ENCODE measurements at regions not wholly inside any gene's neighbourhood (a gene's known extent, or its start where the extent isn't known, plus 50 kb on each side); places are given as distances from the start of the nearest gene placed in this dataset.

DNA sequence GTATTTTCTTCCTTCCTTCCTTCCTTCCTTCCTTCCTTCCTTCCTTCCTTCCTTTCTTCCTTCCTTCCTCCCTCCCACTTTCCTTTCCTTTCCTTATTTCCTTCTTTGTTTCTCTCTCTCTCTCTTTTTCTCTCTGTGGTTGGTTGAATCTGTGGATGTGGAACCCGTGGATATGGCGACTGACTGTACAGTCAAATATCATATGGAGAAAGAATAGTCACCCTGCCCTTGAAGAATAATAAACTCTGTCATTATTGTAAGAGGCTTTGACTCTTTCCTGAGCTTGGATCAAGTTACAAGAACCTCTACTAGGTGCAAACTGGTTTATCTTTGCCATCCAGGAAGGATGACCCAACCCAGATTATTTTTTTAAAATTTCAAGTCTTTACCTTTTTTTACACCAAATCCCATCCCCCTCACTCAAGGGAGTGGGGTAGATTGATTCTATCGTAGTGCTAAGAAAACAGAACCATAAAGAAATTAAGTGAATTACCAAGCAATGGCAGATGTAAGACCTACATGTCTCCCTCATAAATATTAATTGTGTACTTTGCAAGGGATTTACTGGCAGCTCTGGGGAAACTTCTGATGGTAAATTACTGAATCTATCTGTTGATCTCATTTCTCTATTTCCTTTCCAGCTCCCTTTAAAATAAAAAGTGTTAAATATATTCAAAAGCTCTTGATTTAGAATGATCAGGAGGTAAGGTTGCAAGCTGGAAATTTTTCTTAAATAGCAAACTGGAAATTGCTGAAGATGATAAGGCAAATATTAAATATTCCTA, 667.5 kb downstream of the UTRN start:
- H3K9me3 ChIP-seq (ENCODE audit: control insufficient read depth, insufficient read depth, low read length) = no peaks in the 10 kb centered on the region
- TF ChIP-seq, protein P1, sequence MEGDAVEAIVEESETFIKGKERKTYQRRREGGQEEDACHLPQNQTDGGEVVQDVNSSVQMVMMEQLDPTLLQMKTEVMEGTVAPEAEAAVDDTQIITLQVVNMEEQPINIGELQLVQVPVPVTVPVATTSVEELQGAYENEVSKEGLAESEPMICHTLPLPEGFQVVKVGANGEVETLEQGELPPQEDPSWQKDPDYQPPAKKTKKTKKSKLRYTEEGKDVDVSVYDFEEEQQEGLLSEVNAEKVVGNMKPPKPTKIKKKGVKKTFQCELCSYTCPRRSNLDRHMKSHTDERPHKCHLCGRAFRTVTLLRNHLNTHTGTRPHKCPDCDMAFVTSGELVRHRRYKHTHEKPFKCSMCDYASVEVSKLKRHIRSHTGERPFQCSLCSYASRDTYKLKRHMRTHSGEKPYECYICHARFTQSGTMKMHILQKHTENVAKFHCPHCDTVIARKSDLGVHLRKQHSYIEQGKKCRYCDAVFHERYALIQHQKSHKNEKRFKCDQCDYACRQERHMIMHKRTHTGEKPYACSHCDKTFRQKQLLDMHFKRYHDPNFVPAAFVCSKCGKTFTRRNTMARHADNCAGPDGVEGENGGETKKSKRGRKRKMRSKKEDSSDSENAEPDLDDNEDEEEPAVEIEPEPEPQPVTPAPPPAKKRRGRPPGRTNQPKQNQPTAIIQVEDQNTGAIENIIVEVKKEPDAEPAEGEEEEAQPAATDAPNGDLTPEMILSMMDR (IDR thresholded peaks at IDR 0.05; ENCODE audit: low read depth, low read length, poor library complexity, severe bottlenecking) = no peak
- TF ChIP-seq EZH2phosphoT487 (IDR thresholded peaks at IDR 0.05; ENCODE audit: borderline replicate concordance, low read length) = no peak
- H3K27ac ChIP-seq (ENCODE audit: low read depth, low read length) = no peak overlapping the region
- H3K27me3 ChIP-seq (ENCODE audit: control insufficient read depth, low read length) = no peaks in the 10 kb centered on the region
- H4K20me1 ChIP-seq (ENCODE audit: control insufficient read depth, insufficient read depth, low read depth, low read length) = no peaks in the 10 kb centered on the region
- H3F3A ChIP-seq (ENCODE audit: control insufficient read depth, insufficient read depth) = no peaks in the 10 kb centered on the region
- H3K36me3 ChIP-seq (ENCODE audit: control insufficient read depth, low read length) = no peaks in the 10 kb centered on the region
- H3K4me1 ChIP-seq (ENCODE audit: control insufficient read depth, low read length) = no peaks in the 10 kb centered on the region
- no peak overlapping the region for H3K4me3 ChIP-seq (ENCODE audit: low read length)
- H3K9me2 ChIP-seq (replicated peaks; ENCODE audit: control insufficient read depth, low read length) = no peaks in the 10 kb centered on the region
- H3K4me2 ChIP-seq (ENCODE audit: low read length) = no peak overlapping the region
- H3K79me2 ChIP-seq (ENCODE audit: control insufficient read depth, low read length) = no peaks in the 10 kb centered on the region

DNA sequence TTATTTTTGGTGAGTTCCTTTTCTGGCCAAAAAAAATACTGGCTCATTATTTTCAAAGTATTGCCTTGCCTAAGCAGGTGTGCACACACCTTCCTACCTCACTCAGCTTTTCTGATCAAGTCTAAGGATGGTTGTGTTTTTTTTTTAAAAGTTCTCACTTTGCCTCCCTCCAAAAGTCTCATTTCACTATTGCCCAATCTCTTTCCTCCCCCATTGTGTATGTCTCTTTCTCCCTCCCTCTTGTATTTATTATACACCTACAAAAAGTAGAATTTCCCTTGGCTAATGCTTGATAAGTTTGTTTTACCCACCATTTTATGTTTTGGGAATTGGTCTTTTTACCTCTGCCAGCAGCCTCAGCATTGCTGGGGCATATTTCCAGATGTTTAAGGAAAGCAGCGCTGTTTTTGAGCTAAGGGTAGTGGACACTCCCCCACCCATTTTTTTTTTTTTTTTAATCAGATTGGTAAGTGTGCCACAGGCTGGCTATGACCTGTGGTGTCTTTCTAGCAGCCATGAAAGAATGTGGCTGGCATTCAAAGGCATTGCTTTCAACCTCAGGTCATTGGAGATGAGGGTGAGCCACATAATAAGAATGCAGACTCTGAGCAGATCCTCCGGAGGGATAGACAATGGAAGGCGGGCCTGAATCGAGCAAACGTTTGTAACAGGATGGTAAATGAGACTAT, 668.6 kb downstream of the UTRN start:
- no peak overlapping the region for H3K4me2 ChIP-seq (ENCODE audit: low read length)
- H3K27me3 ChIP-seq (ENCODE audit: control insufficient read depth, low read length) = no peaks in the 10 kb centered on the region
- H3K36me3 ChIP-seq (ENCODE audit: control insufficient read depth, low read length) = no peaks in the 10 kb centered on the region
- H3K9me2 ChIP-seq (replicated peaks; ENCODE audit: control insufficient read depth, low read length) = no peaks in the 10 kb centered on the region
- H3K4me1 ChIP-seq (ENCODE audit: control insufficient read depth, low read length) = no peaks in the 10 kb centered on the region
- no peaks in the 10 kb centered on the region for H3K9me3 ChIP-seq (ENCODE audit: control insufficient read depth, insufficient read depth, low read length)
- no peaks in the 10 kb centered on the region for H3F3A ChIP-seq (ENCODE audit: control insufficient read depth, insufficient read depth)
- no peaks in the 10 kb centered on the region for H3K79me2 ChIP-seq (ENCODE audit: control insufficient read depth, low read length)
- TF ChIP-seq EZH2phosphoT487 (IDR thresholded peaks at IDR 0.05; ENCODE audit: borderline replicate concordance, low read length) = no peak
- TF ChIP-seq, protein P1 (IDR thresholded peaks at IDR 0.05; ENCODE audit: low read depth, low read length, poor library complexity, severe bottlenecking) = no peak
- H3K27ac ChIP-seq (ENCODE audit: low read depth, low read length) = no peak overlapping the region
- no peaks in the 10 kb centered on the region for H4K20me1 ChIP-seq (ENCODE audit: control insufficient read depth, insufficient read depth, low read depth, low read length)
- no peak overlapping the region for H3K4me3 ChIP-seq (ENCODE audit: low read length)

DNA sequence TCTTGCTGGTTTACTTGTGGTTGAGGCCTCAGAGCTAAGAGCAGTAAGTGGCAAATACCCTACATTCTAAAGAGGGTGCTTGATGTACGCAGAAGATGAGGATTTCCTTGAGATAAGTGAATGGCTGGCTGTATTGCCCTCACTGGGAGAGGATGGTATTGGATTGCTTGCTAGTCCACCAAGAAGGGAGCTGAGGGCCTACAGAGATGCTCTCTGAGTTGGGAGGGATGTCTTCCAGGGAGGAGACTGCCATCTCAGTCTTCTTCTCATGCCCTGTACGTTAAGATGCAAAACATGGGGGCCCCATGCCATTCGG, 669.1 kb downstream of the UTRN start:
- no peak overlapping the region for H3K27ac ChIP-seq (ENCODE audit: low read depth, low read length)
- no peaks in the 10 kb centered on the region for H3K36me3 ChIP-seq (ENCODE audit: control insufficient read depth, low read length)
- H3K4me2 ChIP-seq (ENCODE audit: low read length) = no peak overlapping the region
- TF ChIP-seq, protein P1 (IDR thresholded peaks at IDR 0.05; ENCODE audit: low read depth, low read length, poor library complexity, severe bottlenecking) = no peak
- TF ChIP-seq EZH2phosphoT487 (IDR thresholded peaks at IDR 0.05; ENCODE audit: borderline replicate concordance, low read length) = no peak
- no peaks in the 10 kb centered on the region for H3F3A ChIP-seq (ENCODE audit: control insufficient read depth, insufficient read depth)
- H3K4me3 ChIP-seq (ENCODE audit: low read length) = no peak overlapping the region
- no peaks in the 10 kb centered on the region for H4K20me1 ChIP-seq (ENCODE audit: control insufficient read depth, insufficient read depth, low read depth, low read length)
- no peaks in the 10 kb centered on the region for H3K9me2 ChIP-seq (replicated peaks; ENCODE audit: control insufficient read depth, low read length)
- H3K79me2 ChIP-seq (ENCODE audit: control insufficient read depth, low read length) = no peaks in the 10 kb centered on the region
- no peaks in the 10 kb centered on the region for H3K4me1 ChIP-seq (ENCODE audit: control insufficient read depth, low read length)
- H3K27me3 ChIP-seq (ENCODE audit: control insufficient read depth, low read length) = no peaks in the 10 kb centered on the region
- no peaks in the 10 kb centered on the region for H3K9me3 ChIP-seq (ENCODE audit: control insufficient read depth, insufficient read depth, low read length)
